ENCODE measurements at regions not wholly inside any gene's neighbourhood (a gene's known extent, or its start where the extent isn't known, plus 50 kb on each side); places are given as distances from the start of the nearest gene placed in this dataset.

GRCh38 chr3:24781454-24781853 is 286.8 kb upstream of the THRB start:
- no peak overlapping the region for H3K27ac ChIP-seq (ENCODE audit: low read length)
- H3K27me3 ChIP-seq (ENCODE audit: control insufficient read depth, insufficient read depth, low read length) = no peaks in the 10 kb centered on the region
- H3K4me3 ChIP-seq (ENCODE audit: low read depth in 2 of 2, low read length in 2 of 2) = no peak overlapping the region
- DNase-seq (ENCODE audit: low read depth, low spot score) (no peak), ATAC-seq (no peak)
- TF ChIP-seq CTCF (IDR thresholded peaks at IDR 0.05) (no peak), REST (IDR thresholded peaks at IDR 0.05; ENCODE audit: insufficient read depth in 1 of 2, low read depth in 2 of 2, low read length in 1 of 2) (no peak), SIN3A (IDR thresholded peaks at IDR 0.05; ENCODE audit: borderline replicate concordance, insufficient read depth, low read depth, low read length) (no peak), POLR2AphosphoS5 (IDR thresholded peaks at IDR 0.05; ENCODE audit: low read depth, low read length) (no peak), TCF7L2 (IDR thresholded peaks at IDR 0.05; ENCODE audit: low read depth, low read length) (no peak)
- H3K9me3 ChIP-seq (ENCODE audit: control insufficient read depth, insufficient read depth, low read depth, low read length) = no peaks in the 10 kb centered on the region; the same call in 1 of the 2 replicates
- BruUV-seq (replicated peaks) = no TSS peak
- CTCF ChIA-PET = no interaction called here
- POLR2A ChIA-PET = no interaction called here
- intact Hi-C loops (cut with micrococcal nuclease; ENCODE audit: unreplicated experiment) = no loop called here
- H3K36me3 ChIP-seq (ENCODE audit: control insufficient read depth, insufficient read depth, low read length) = no peaks in the 10 kb centered on the region
- no peaks in the 10 kb centered on the region for H3K4me1 ChIP-seq (ENCODE audit: control insufficient read depth, insufficient read depth, low read length)
- in situ Hi-C loops (cut with HindIII; ENCODE audit: low pct_unique_long_range_greater_than_20kb, low sequenced_read_pairs) = no loop called here

- no peak overlapping the region for H3K4me3 ChIP-seq (ENCODE audit: low read depth in 2 of 2, low read length in 2 of 2)
- H3K36me3 ChIP-seq (ENCODE audit: control insufficient read depth, insufficient read depth, low read length) = no peaks in the 10 kb centered on the region
- no peaks in the 10 kb centered on the region for H3K27me3 ChIP-seq (ENCODE audit: control insufficient read depth, insufficient read depth, low read length)
- TF ChIP-seq POLR2AphosphoS5 (IDR thresholded peaks at IDR 0.05; ENCODE audit: low read depth, low read length) (no peak), TCF7L2 (IDR thresholded peaks at IDR 0.05; ENCODE audit: low read depth, low read length) (no peak), SIN3A (IDR thresholded peaks at IDR 0.05; ENCODE audit: borderline replicate concordance, insufficient read depth, low read depth, low read length) (no peak), CTCF (IDR thresholded peaks at IDR 0.05) (no peak), REST (IDR thresholded peaks at IDR 0.05; ENCODE audit: insufficient read depth in 1 of 2, low read depth in 2 of 2, low read length in 1 of 2) (no peak)
- DNase-seq (ENCODE audit: low read depth, low spot score) (no peak), ATAC-seq (no peak)
- no TSS peak for BruUV-seq (replicated peaks)
- intact Hi-C loops (cut with micrococcal nuclease; ENCODE audit: unreplicated experiment) = no loop called here
- H3K4me1 ChIP-seq (ENCODE audit: control insufficient read depth, insufficient read depth, low read length) = no peaks in the 10 kb centered on the region
- no peaks in the 10 kb centered on the region for H3K9me3 ChIP-seq (ENCODE audit: control insufficient read depth, insufficient read depth, low read depth, low read length)
- CTCF ChIA-PET = no interaction called here
- in situ Hi-C loops (cut with HindIII; ENCODE audit: low pct_unique_long_range_greater_than_20kb, low sequenced_read_pairs) = no loop called here
- POLR2A ChIA-PET = no interaction called here
- no peak overlapping the region for H3K27ac ChIP-seq (ENCODE audit: low read length)
Observed at GRCh38 chr3:24793896-24794295, 299.2 kb upstream of the THRB start.
